ENCODE measurements at regions not wholly inside any gene's neighbourhood (a gene's known extent, or its start where the extent isn't known, plus 50 kb on each side); places are given as distances from the start of the nearest gene placed in this dataset.
A peak's percentile ranks its signal among the peaks of the same experiment; 100 is the strongest.
"Not testable (repeated sequence)": the region's sequence is repeated elsewhere in the genome, so short reads cannot be mapped to it uniquely, and the experiment has no call there.

DNA sequence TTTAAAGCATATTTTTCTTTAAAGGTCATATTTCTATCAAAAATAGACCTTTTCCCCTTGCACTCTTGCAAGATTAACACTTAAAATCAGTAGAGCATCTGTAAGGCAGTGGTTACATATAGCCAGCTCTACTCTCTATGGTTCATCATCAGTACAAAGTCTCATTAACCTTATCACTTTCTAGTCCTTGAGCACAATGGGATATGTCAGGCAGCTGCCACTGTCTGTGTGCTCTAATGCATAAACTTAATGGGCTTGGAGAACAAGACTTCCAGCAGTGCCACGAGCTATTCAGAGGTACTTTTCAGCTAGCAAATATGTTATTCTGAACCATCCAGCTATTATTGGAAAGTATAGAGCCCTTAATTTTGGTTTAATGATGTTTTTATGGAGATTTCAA, 393.7 kb downstream of the GASK1B start:
- no peak for DNase-seq (ENCODE audit: low read depth)

DNA sequence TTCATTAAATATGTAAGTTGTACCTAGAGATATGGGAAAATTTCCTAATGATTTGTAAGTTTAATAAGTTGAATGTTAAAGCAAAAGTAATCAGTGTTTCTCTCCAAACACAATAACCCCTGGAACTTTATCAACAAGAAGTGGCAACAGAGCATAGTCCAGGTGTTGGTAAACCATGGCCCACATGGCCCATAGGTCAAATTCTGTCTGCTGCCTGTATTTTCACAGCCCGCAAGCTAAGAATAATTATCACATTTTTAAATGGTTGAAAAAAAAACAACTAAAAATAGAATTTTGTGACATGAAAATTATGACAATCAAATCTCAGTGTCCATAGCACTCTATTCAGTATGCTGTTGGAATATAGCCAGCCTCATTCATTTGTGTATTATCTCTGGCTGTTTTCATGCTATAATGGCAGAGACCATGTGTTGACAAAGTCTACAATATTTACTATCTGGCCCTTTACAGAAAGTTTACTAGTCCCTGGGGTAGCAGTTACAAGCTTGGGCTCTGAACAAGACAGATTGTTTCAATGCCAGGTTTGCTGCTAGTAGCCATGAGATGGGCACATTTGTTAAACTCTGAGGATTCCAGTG, 395.8 kb downstream of the GASK1B start:
- DNase-seq (ENCODE audit: low read depth) = no peak

DNA sequence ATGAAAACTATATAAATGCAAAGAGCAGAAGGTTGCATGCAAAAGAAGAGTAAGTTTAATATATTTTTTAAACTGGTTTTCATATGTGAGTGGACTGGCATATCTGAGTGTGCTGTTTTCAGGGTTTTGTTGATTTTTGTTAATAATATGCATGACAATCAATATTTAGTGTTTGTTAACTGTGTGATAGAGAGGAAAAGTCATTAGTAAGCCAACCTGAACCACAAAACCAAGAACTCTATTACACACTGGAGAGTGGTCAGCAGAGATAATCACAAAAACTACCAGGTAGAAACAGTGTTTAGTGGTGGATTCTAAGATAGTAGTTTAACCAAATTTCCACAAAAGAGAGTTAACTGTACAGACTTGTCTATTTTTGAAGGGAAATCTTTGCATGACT, 396.9 kb downstream of the GASK1B start:
- no peak for DNase-seq (ENCODE audit: low read depth)

DNA sequence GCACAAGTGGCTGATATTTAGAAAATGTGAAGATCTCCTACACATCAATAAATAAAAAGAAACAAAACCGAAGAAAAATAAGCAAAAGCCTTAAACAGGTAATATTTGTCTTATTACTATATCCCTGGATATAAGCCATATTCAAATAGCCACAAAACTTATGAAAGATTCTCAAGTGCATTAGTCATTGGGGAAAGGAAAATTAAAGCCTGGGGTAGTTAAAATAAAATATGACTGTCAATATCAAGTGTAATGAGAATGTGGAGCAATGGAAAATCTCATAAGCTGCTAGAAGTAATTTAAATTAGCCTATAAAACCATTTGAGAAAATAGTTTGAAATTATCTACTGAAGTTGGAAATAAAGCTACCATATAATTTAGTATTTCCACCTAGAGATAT, 399.9 kb downstream of the GASK1B start:
- DNase-seq (ENCODE audit: low read depth) = peak; percentile 4

DNA sequence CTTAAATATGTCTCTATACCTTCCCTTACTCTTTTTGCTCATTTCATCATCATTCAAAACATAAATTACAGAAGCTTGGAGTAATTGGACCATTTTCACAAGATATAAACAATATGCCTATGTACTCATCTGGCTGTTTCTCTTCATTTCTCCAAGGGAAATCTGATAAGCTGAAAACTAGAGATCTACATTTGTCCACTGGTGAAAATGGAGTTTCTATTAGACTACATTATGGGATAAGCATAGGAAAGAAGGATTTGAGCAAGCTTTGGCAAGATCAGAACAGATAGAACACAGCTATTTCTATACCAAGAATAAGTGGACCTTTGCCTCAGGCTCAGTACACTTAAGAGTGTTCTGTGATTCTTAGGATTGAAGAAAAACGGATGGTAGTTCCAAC, 404.4 kb downstream of the GASK1B start:
- DNase-seq (ENCODE audit: low read depth) = no peak

DNA sequence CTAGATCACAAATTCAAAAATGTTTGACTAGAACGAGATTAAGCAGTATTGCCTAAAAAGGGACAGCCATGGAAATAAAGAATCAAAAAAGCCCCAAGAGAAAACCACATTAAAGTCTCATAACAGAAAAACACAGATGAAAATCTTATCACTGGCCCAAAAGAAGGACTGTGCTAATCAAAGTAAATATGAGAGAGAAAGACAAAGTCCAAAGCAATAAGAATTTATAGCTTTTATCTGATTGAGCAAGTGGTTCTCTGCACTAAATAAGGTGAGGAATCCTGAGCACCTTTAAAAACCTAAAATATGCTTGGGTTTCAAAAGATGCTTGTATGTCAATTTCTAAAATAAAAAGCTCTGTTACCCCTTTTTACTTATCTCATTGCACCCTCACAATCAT, 409.3 kb downstream of the GASK1B start:
- no peak for DNase-seq (ENCODE audit: low read depth)

DNA sequence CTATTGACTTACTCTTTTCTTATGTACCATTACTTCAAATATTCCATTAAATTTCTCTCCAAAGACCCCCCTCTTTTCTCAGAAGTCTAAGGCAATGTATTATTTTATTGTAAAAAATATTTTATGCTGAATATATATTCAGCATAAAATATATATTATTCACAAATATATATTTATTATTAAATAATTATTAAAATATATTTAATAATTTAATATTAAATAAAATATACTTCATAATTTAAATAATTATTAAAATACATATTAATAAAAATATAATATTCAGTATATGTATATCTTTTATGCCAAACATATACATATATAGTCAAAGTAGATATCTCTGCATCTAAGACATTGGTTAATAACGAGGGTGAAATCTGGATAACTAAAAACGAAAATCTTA, 418.4 kb downstream of the GASK1B start:
- DNase-seq (ENCODE audit: low read depth) = no peak

DNA sequence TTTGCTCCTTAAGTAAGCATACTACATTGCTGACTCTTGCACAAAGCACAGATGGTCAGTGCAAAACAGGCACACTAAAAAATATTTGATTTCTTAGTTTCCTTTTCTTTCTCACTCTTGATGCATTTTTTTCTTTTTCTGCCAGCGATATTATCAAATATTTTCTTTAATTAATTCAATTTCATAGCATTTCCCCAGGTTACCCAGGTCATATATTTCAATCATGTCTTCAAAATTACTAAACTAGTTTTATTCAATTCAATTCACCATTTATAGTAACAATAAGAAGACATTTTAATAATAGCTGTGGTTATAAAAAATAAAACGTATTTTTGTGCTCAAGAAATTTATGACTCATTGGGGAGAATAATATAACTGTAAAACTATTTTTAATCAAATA, 421.2 kb downstream of the GASK1B start:
- no peak for DNase-seq (ENCODE audit: low read depth)

DNA sequence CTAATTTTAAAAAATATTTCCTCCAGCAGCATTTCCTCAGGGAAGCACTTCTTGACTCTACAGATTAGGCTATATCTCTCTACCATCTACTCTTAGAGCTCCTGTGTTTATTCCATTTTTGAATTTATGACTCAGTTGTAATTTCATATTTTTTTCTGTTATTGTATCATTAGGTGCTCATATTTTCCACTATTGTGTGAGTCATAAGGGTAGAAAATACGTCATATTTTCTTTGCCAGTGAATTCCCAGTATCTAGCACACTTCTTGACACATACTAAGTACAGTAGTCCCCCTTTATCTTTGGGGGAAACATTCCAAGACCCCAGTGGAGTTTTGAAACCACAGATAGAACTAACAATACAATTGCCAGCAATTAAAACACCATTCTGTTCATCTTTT, 431.2 kb downstream of the GASK1B start:
- DNase-seq (ENCODE audit: low read depth) = no peak

DNA sequence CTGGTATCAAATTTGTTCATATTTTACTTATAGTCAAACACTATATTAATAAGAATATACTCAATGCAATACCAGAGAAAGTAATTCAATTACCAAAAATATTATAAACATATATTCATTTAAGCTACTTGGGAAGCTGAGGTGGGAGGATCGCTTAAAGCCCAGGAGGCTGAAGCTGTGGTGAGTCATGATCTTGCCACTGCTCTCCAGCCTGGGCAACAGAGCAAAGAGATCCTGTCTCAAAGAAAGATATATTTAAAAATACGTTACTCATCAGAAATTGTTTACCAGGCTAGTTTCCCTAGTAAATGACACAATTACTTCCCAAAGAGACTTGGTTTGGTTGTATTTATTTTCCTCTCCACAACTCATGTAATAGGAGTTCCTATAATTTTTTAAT, 433.6 kb downstream of the GASK1B start:
- DNase-seq (ENCODE audit: low read depth) = peak; percentile 47

DNA sequence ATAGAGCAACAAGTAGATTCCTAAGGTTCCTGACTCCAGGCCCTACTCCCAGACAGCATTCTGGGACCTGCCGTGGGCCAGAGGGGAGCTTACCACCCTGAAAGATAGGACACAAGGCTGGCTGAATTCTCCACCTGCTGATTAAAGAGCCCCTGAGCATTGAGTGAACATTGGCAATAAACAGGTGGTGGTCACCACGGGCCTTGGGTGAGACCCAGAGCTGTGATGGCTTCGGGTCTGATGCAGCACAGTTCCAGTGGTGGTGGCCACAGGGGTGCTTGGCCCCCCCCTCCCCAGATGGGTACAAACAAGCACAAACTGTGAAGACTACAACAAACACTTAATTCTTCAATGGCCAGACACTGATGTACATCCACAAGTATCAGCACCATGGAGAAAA, 444.6 kb downstream of the GASK1B start:
- DNase-seq (ENCODE audit: low read depth) = no peak

DNA sequence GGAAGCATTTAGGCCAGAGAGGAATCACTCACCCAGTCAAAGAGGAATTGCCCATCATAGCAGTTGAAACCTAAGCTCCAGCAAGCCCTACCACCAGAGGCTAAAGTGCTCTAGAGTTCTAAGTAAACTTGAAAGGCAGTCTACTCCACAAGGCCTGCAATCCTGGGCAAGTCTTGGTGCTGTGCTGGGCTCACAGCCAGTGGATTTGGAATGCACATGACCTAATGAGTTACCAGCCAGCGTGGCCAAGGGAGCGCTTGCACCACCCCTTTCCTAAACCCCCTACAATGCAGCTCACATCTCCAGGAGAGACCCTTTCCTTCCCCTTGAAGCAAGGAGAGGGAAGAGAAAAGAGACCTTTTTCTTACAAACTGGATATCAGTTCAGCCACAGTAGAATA, 445.7 kb downstream of the GASK1B start:
- no peak for DNase-seq (ENCODE audit: low read depth)

DNA sequence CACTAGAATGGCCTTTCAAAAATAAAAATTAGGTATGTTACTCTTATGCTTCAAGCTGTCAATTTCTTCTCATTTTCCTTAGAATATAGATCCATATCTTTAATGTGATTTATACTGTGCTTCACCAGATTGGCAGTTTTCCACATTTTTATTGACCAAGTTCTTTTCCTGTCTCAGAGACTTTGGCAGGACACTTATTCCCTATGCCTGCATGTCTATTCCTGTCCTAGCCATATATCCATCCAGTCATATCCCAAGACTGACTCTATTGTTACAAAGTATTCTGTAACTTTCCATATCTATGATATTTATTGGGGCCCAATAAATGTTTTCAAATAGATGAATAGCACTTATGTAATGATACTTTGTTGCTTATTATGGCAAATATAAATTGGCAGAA, 450.7 kb downstream of the GASK1B start:
- DNase-seq (ENCODE audit: low read depth) = no peak

DNA sequence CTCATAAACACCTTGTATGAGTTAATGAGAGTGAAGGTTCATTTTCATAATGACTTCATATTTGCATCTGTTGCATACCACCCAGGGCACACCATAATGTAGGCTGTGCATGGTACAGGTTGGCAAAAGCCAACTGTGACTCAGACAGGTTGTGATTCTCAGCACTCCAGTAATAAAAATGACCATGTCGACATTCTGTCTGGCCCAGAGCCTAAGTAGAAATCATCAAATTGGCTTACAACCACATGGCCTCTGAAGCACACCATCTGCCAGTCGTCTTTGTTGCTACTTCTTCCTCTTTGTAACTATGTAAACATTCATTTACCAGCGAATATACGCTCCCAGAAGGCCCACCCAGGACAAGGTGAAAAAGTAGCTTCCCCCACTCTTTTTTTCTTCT, 459.5 kb downstream of the GASK1B start:
- DNase-seq (ENCODE audit: low read depth) = no peak

DNA sequence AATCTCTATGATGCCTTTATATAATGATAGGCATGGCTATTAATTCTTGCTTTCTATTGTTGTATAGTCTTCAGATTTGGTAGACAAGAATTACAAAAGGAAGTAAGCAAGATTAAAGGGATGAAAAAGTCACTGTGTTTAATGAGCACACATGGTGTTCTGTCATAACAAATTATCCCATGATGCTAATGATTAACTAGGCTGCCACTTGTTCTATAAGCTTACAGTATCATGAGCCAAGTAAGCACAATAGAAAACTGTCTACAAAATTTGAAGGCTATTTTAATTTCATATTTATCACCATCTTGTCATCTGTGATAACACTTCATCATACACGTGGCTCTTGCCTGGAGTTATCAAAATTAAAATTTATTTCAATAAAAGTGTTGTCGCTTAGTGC, 466.7 kb downstream of the GASK1B start:
- no peak for DNase-seq (ENCODE audit: low read depth)

DNA sequence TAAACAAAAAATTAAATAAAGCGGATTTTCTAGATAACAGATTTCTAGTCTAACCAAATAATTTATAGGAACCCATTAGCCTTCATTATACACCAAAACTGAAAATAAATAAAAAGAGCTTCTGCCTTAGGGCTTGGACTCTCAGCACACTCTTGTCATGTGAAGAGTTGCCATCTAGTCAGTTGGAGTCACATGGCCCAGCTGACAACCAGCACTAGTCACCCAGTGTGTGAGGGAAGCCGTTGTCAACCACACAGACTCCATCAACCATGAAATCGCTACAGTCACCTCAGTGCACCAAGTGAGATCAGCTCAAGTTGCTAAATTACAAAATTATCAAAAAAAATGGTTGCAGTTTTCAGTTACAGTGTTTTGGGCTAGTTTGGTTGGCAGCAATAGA, 470.0 kb downstream of the GASK1B start:
- DNase-seq (ENCODE audit: low read depth) = no peak

DNA sequence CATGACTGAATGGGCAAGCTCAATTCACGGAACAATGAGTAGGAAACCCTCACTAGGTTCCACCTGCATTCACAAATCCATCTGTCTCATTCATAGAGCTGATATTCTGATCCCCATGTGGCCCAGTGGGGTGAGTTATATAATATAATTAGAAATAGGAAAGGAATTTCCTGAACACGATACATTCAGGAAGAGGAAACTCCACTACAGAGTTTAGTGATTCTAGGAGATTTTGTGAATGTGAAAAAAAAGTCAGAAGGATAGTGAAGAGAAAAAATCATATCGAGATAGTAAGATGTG, 471.2 kb downstream of the GASK1B start:
- no peak for DNase-seq (ENCODE audit: low read depth)

DNA sequence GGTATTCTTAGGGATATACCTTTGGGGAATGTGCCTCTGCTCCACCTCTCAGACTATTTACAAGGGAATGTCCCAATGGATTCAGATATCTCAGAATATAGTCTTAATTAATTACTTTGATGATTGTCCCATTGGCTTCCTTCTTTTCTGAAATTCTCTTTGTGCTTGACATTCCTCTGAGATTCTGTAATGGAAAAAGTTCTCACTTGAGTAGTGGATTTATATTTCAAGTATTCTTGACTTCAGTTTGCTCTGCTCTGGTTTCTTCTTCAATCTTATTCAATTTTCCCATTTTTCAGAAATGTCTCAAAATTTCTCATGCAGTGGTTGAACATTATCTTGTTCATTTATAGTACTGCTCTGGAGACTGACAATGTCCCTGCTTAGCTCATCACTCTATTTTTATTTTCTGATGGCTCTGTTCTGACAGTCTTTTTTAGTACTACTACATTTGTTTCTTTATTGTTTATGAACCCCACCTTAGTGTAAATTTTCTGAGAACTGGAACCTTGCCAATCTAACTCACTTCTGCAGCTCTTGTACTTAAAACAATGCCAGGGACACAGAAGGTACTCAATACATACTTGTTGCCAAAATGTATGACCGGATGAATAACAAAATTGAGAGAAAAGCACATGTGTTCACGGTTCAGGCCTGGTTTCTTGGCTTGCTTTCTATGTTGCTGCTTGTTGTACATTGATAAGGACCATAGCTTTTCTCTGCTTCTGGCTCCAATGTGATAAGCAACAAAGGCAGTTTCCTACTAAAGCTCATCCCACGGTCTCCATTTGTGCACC, 471.7 kb downstream of the GASK1B start:
- no peak for DNase-seq (ENCODE audit: low read depth)

DNA sequence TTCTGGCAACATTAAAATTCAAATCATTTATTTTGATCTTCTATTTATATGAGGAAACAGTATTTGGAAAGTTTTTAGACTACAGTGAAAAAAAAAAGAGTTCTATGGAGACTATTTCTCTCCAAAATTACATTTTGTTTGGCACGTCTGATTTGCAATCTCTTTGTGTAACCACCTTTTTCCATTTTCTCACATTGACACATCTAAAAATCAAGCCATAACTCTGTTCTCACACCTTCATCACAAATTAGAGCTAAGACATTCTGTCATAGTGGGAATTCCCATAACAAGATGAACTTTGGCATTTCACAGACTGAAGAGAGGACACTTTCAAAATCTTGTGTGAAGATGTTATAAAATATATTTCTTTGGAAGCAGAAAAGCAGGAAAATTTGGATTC, 468.9 kb downstream of the GRIA2 start:
- no peak for DNase-seq (ENCODE audit: low read depth)

DNA sequence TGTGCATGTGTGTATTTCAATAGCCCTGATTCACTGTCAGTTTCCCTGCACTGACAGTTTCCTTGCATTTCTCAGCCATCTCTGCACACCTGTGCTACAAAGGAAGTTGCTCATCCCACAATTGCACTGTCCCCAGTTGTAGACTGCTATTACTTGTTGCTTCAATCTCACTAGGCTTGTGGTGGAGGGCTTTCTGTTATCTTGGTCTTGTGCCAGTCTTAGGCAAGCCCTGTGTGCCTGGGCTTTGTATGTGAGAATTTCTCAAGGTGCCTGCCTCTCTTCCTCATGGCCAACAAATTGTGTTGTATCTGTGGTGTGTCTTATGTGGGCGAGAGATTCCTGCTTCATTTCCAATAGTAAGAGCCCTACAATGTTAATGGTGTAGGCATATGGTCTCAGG, 467.4 kb downstream of the GRIA2 start:
- no peak for DNase-seq (ENCODE audit: low read depth)

DNA sequence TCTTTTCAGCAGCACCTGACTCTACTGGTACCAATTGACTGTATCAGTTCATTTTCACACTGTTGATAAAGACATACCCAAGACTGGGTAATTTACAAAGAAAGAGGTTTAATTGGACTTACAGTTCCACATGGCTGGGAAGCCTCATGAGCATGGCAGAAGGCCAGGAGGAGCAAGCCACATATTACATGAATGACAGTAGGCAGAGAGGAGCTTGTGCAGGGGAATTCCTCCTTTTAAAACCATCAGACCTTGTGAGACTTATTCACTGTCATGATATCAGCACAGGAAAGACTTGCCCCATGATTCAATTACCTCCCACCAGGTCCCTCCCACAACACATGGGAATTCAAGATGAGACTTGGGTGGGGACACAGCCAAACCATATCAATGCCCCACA, 458.8 kb downstream of the GRIA2 start:
- DNase-seq (ENCODE audit: low read depth) = not testable (repeated sequence)

DNA sequence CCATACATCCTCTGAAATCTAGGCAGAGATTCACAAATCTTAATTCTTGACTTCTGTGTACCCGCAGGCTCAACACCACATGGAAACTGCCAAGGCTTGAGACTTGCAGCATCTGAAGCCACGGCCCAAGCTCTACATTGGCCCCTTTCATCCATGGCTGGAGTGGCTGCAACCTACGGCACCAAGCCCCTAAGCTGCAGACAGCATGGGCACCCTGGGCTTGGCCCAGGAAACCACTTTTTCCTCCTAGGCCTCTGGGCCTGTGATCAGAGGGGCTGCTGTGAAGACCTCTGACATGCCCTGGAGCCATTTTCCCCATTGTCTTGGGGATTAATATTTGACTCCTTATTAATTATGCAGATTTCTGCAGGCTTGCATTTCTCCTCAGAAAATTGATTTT, 457.9 kb downstream of the GRIA2 start:
- DNase-seq (ENCODE audit: low read depth) = no peak

DNA sequence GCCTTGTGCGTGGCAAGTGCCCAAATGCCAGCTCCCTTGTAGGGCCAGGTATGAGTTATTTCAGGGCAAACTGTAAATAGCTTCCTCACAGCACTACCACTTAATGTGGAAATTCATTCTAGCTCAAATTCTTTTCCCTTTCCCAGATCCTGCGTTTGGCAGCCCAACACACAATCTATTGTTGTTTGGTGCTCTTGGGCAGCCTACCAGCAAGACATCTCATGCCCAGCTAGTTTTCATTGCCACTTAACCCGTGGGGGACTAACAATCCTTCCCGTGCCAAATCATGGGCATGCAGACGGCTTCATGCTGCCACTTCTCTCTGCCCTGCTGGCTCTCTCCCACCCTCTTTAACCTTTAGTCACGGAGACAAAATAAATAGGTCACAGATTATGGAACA, 454.2 kb downstream of the GRIA2 start:
- no peak for DNase-seq (ENCODE audit: low read depth)

DNA sequence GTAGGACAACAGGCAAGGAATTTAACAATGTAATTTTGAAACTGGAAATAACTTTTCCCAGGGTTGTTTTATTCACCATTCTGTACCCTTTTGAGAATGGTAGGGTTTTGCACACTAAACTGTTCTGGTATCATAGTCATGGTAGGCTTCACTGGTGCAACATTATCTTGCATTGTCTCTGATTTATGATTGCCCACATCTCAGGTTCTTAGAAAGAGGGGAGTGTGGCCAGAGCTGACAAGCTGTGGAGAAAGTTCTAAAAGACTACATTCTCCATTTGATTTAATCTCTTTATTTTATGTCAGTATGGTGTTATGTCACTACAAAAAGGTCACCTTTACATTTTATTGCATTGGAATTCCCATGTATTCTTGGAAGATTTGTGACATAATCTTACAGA, 447.3 kb downstream of the GRIA2 start:
- DNase-seq (ENCODE audit: low read depth) = no peak
